ENCODE measurements at regions not wholly inside any gene's neighbourhood (a gene's known extent, or its start where the extent isn't known, plus 50 kb on each side); places are given as distances from the start of the nearest gene placed in this dataset.

- POLR2A ChIA-PET (ENCODE audit: low non-redundant PET), result no interaction called here
- no TSS peak for BruUV-seq (replicated peaks)
- Histone ChIP-seq H3K27ac (ENCODE audit: low read depth, low read length, poor library complexity, severe bottlenecking) (peak overlapping the region; percentile 0), H3K9me3 (ENCODE audit: low read depth, low read length, poor library complexity, severe bottlenecking) (no peaks in the 10 kb centered on the region), H3K36me3 (ENCODE audit: insufficient read depth, low read length, poor library complexity, severe bottlenecking) (no peaks in the 10 kb centered on the region), H3K4me3 (ENCODE audit: low read depth, low read length, poor library complexity, severe bottlenecking) (no peak overlapping the region), H3K27me3 (replicated peaks; ENCODE audit: insufficient read depth, low read depth, low read length, poor library complexity) (no peaks in the 10 kb centered on the region), H3K4me1 (ENCODE audit: insufficient read depth, low read length, poor library complexity, severe bottlenecking) (peaks cover 26% of the 10 kb centered on the region)
- CTCF ChIA-PET, result no interaction called here
- no peak for DNase-seq (ENCODE audit: low spot score)
- intact Hi-C loops (cut with micrococcal nuclease; ENCODE audit: unreplicated experiment), result no loop called here
- TF ChIP-seq, protein P1, sequence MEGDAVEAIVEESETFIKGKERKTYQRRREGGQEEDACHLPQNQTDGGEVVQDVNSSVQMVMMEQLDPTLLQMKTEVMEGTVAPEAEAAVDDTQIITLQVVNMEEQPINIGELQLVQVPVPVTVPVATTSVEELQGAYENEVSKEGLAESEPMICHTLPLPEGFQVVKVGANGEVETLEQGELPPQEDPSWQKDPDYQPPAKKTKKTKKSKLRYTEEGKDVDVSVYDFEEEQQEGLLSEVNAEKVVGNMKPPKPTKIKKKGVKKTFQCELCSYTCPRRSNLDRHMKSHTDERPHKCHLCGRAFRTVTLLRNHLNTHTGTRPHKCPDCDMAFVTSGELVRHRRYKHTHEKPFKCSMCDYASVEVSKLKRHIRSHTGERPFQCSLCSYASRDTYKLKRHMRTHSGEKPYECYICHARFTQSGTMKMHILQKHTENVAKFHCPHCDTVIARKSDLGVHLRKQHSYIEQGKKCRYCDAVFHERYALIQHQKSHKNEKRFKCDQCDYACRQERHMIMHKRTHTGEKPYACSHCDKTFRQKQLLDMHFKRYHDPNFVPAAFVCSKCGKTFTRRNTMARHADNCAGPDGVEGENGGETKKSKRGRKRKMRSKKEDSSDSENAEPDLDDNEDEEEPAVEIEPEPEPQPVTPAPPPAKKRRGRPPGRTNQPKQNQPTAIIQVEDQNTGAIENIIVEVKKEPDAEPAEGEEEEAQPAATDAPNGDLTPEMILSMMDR (conservative IDR thresholded peaks at IDR 0.05; ENCODE audit: low read depth, low read length), result no peak
- TF ChIP-seq EZH2 (IDR thresholded peaks at IDR 0.05; ENCODE audit: borderline replicate concordance, low read depth, low read length, poor library complexity, severe bottlenecking), result no peak
Measured at GRCh38 chr14:25757364-25757763, 707.4 kb upstream of the STXBP6 start.

GRCh38 chr14:25756876-25757275 lies 706.9 kb upstream of the STXBP6 start:
- peaks cover 26% of the 10 kb centered on the region for H3K4me1 ChIP-seq (ENCODE audit: insufficient read depth, low read length, poor library complexity, severe bottlenecking)
- no peaks in the 10 kb centered on the region for H3K9me3 ChIP-seq (ENCODE audit: low read depth, low read length, poor library complexity, severe bottlenecking)
- H3K4me3 ChIP-seq (ENCODE audit: low read depth, low read length, poor library complexity, severe bottlenecking), result no peak overlapping the region
- H3K27ac ChIP-seq (ENCODE audit: low read depth, low read length, poor library complexity, severe bottlenecking), result peak overlapping the region; percentile 1
- no TSS peak for BruUV-seq (replicated peaks)
- TF ChIP-seq, protein P1 (conservative IDR thresholded peaks at IDR 0.05; ENCODE audit: low read depth, low read length), result no peak
- no peak for TF ChIP-seq EZH2 (IDR thresholded peaks at IDR 0.05; ENCODE audit: borderline replicate concordance, low read depth, low read length, poor library complexity, severe bottlenecking)
- ChIA-PET CTCF (no interaction called here), POLR2A (ENCODE audit: low non-redundant PET) (interaction anchor here (0.6 kb wide), 1 partner anchor 995 kb away, joined by 3 read pairs; no protein-coding TSS in a partner anchor)
- peak; percentile 55 for DNase-seq (ENCODE audit: low spot score)
- intact Hi-C loops (cut with micrococcal nuclease; ENCODE audit: unreplicated experiment), result no loop called here
- no peaks in the 10 kb centered on the region for H3K27me3 ChIP-seq (replicated peaks; ENCODE audit: insufficient read depth, low read depth, low read length, poor library complexity)
- H3K36me3 ChIP-seq (ENCODE audit: insufficient read depth, low read length, poor library complexity, severe bottlenecking), result no peaks in the 10 kb centered on the region

DNA sequence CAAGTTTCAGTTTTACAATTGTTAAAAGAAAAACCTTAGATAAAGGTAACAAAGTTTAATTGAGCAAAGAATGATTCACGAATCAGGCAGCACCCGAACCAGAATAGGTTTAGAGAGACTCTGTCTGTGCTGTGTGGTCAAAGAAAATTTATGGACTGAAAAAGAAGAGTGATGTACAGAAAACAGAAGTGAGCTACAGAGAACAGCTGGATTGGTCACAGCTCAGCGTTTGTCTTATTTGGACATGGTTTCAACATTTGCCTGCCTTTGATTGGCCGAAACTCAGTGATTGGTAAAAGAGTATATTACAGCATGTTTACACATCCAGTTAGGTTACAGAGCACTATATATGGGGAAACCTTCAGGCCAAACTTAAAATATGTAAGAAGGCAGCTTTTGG lies 703.2 kb upstream of the STXBP6 start:
- TF ChIP-seq, protein P1 (conservative IDR thresholded peaks at IDR 0.05; ENCODE audit: low read depth, low read length), result no peak
- TF ChIP-seq EZH2 (IDR thresholded peaks at IDR 0.05; ENCODE audit: borderline replicate concordance, low read depth, low read length, poor library complexity, severe bottlenecking), result no peak
- Histone ChIP-seq H3K27ac (ENCODE audit: low read depth, low read length, poor library complexity, severe bottlenecking) (no peak overlapping the region), H3K27me3 (replicated peaks; ENCODE audit: insufficient read depth, low read depth, low read length, poor library complexity) (no peaks in the 10 kb centered on the region), H3K4me1 (ENCODE audit: insufficient read depth, low read length, poor library complexity, severe bottlenecking) (peaks cover 12% of the 10 kb centered on the region), H3K9me3 (ENCODE audit: low read depth, low read length, poor library complexity, severe bottlenecking) (no peaks in the 10 kb centered on the region), H3K4me3 (ENCODE audit: low read depth, low read length, poor library complexity, severe bottlenecking) (no peak overlapping the region), H3K36me3 (ENCODE audit: insufficient read depth, low read length, poor library complexity, severe bottlenecking) (no peaks in the 10 kb centered on the region)
- CTCF ChIA-PET, result no interaction called here
- intact Hi-C loops (cut with micrococcal nuclease; ENCODE audit: unreplicated experiment), result no loop called here
- DNase-seq (ENCODE audit: low spot score), result no peak
- POLR2A ChIA-PET (ENCODE audit: low non-redundant PET), result no interaction called here
- BruUV-seq (replicated peaks), result no TSS peak

Measured in A673 (cell line).